Mesendoderm (in vitro differentiated cells): ENCODE measurements at regions not wholly inside any gene's neighbourhood (a gene's known extent, or its start where the extent isn't known, plus 50 kb on each side); places are given as distances from the start of the nearest gene placed in this dataset.
A peak's percentile ranks its signal among the peaks of the same experiment; 100 is the strongest.
"Not testable (repeated sequence)": the region's sequence is repeated elsewhere in the genome, so short reads cannot be mapped to it uniquely, and the experiment has no call there.

ENCODE experiments used
- DNase-seq: peaks from one replicate; pipeline ENCODE4 v3.0.0; 2013
- H2AK5ac ChIP-seq: 2 replicates; pipeline ENCODE4 v1.6.1; 2013; ENCODE audit warnings: low read length, inconsistent platforms
- H2BK120ac ChIP-seq: 2 replicates; pipeline ENCODE4 v1.6.1; 2013; ENCODE audit warnings: low read depth, mild to moderate bottlenecking, low read length, moderate library complexity, mixed read lengths
- H2BK15ac ChIP-seq: replicated peaks from 2 replicates; pipeline ENCODE4 v1.6.1; 2013; ENCODE audit warnings: low read depth, mild to moderate bottlenecking, moderate library complexity
- H2BK5ac ChIP-seq: 2 replicates; pipeline ENCODE4 v1.6.1; 2013; ENCODE audit warnings: low read length, inconsistent platforms
- H3K18ac ChIP-seq: 2 replicates; pipeline ENCODE4 v1.6.1; 2013; ENCODE audit warnings: mild to moderate bottlenecking, low read length, mixed read lengths
- H3K23ac ChIP-seq: one replicate; pipeline ENCODE4 v1.6.1; 2013; ENCODE audit warnings: low read length
- H3K27ac ChIP-seq: 2 replicates; pipeline ENCODE4 v1.5.1; 2013; ENCODE audit warnings: low read depth, mild to moderate bottlenecking, inconsistent platforms, low read length, moderate library complexity
- H3K27me3 ChIP-seq: 2 replicates; pipeline ENCODE4 v1.6.1; 2013; ENCODE audit warnings: low read length, control low read depth, mild to moderate bottlenecking, inconsistent platforms; ENCODE audit not compliant: insufficient read depth, poor library complexity
- H3K36me3 ChIP-seq: 2 replicates; pipeline ENCODE4 v1.6.1; 2013; ENCODE audit warnings: low read length, inconsistent platforms; ENCODE audit not compliant: control insufficient read depth, insufficient read depth
- H3K4ac ChIP-seq: one replicate; pipeline ENCODE4 v1.6.1; 2013; ENCODE audit warnings: low read depth, mild to moderate bottlenecking, low read length, moderate library complexity
- H3K4me1 ChIP-seq: 2 replicates; pipeline ENCODE4 v1.6.1; 2013; ENCODE audit warnings: low read depth, low read length, inconsistent platforms; ENCODE audit not compliant: control insufficient read depth
- H3K4me2 ChIP-seq: 2 replicates; pipeline ENCODE4 v1.6.1; 2013; ENCODE audit warnings: low read length
- H3K4me3 ChIP-seq: 2 replicates; pipeline ENCODE4 v1.5.1; 2013; ENCODE audit warnings: mild to moderate bottlenecking, low read length
- H3K56ac ChIP-seq: one replicate; pipeline ENCODE4 v1.6.1; 2013; ENCODE audit warnings: low read length
- H3K79me1 ChIP-seq: 2 replicates; pipeline ENCODE4 v1.6.1; 2013; ENCODE audit warnings: low read length, inconsistent platforms
- H3K79me2 ChIP-seq: 2 replicates; pipeline ENCODE4 v1.6.1; 2013; ENCODE audit warnings: mild to moderate bottlenecking, low read length; ENCODE audit not compliant: control insufficient read depth, insufficient read depth
- H3K9ac ChIP-seq: 2 replicates; pipeline ENCODE4 v1.6.1; 2013; ENCODE audit warnings: low read length, inconsistent platforms
- H4K5ac ChIP-seq: one replicate; pipeline ENCODE4 v1.6.1; 2013; ENCODE audit warnings: low read length
- H4K8ac ChIP-seq: one replicate; pipeline ENCODE4 v1.6.1; 2013; ENCODE audit warnings: low read depth, mild to moderate bottlenecking, control low read depth, low read length, moderate library complexity
- WGBS: extraction: QIAGEN DNeasy Blood & Tissue Kit; methylation state at CpG from one replicate; pipeline ENCODE4 v1.1.7; 2013; ENCODE audit warnings: low lambda C conversion rate, missing lambda C conversion rate; ENCODE audit not compliant: insufficient coverage; ENCODE audit errors: extremely low coverage; 5-methylcytosine and 5-hydroxymethylcytosine counted together

- H3K23ac ChIP-seq, H2BK5ac ChIP-seq, H3K4me3 ChIP-seq, H3K27ac ChIP-seq, DNase-seq, H3K4ac ChIP-seq, H3K4me1 ChIP-seq, H3K36me3 ChIP-seq, H3K56ac ChIP-seq, H3K4me2 ChIP-seq, H2BK15ac ChIP-seq, H3K9ac ChIP-seq, H3K79me1 ChIP-seq, H2AK5ac ChIP-seq, H2BK120ac ChIP-seq, H4K5ac ChIP-seq, H3K27me3 ChIP-seq, H3K18ac ChIP-seq, H4K8ac ChIP-seq, H3K79me2 ChIP-seq: not testable (repeated sequence)
- WGBS = no CpG with 5 or more reads among the region's 23 CpGs
These were observed 203.2 kb downstream of the SNCAIP start for GRCh38 chr5:122515210-122515609.

DNA sequence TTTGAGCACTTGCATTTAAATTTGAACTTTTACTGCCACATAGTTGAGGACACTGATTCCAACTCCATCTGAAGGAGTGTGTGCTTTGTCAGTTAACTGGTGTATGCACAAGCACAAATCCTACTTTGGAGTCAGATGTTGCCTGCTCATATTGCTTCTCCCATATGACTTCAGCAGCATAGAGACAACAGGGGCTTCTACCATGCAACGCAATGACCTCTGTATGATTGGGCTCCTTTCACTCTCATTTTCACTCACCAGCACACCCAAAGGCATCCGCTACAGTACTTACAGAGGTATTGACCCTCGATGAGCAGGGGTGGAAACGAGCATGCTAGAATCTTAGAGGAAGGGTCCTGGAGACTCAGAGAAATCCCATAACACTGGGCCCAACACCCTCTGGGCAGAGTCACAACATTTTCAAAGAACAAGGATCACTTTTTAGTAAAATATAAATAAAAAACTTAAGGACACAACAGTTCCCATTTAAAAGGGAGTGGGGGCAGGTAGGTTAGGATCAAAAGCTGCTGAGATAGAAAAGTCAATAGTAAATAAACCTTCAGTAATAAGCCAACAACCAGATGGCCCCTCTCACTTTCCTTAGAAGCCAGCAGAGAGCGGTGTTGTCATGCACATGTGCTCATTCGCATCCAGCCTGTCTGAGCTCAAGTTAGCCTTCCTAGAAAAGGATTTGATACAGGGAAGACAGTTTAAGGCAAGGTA lies 203.8 kb downstream of the SNCAIP start:
- Histone ChIP-seq H3K4ac (no peak overlapping the region), H2BK15ac (no peak overlapping the region), H3K4me1 (no peaks in the 10 kb centered on the region), H3K4me3 (no peak overlapping the region), H3K79me1 (no peaks in the 10 kb centered on the region), H4K8ac (no peak overlapping the region), H3K56ac (no peak overlapping the region), H3K18ac (no peak overlapping the region), H3K36me3 (no peaks in the 10 kb centered on the region), H3K79me2 (no peaks in the 10 kb centered on the region), H3K4me2 (no peak overlapping the region), H2AK5ac (no peak overlapping the region), H4K5ac (no peak overlapping the region), H3K27ac (no peak overlapping the region), H3K9ac (no peak overlapping the region), H2BK5ac (no peak overlapping the region), H2BK120ac (no peak overlapping the region), H3K23ac (no peak overlapping the region), H3K27me3 (no peaks in the 10 kb centered on the region)
- no CpG with 5 or more reads among the region's 6 CpGs for whole genome bisulfite sequencing
- peak; percentile 89 for DNase-seq

GRCh38 chr5:122516432-122516743 lies 204.4 kb downstream of the SNCAIP start:
- H3K27ac ChIP-seq = no peak overlapping the region
- H3K23ac ChIP-seq = no peak overlapping the region
- no peaks in the 10 kb centered on the region for H3K4me1 ChIP-seq
- H3K56ac ChIP-seq = no peak overlapping the region
- no peak overlapping the region for H3K9ac ChIP-seq
- H4K5ac ChIP-seq = no peak overlapping the region
- H3K4ac ChIP-seq = no peak overlapping the region
- WGBS = no CpG with 5 or more reads among the region's 4 CpGs
- no peaks in the 10 kb centered on the region for H3K36me3 ChIP-seq
- no peak overlapping the region for H2BK15ac ChIP-seq
- no peak overlapping the region for H4K8ac ChIP-seq
- no peaks in the 10 kb centered on the region for H3K79me2 ChIP-seq
- no peak overlapping the region for H3K4me3 ChIP-seq
- H2AK5ac ChIP-seq = no peak overlapping the region
- no peak for DNase-seq
- no peak overlapping the region for H2BK120ac ChIP-seq
- no peak overlapping the region for H2BK5ac ChIP-seq
- H3K79me1 ChIP-seq = no peaks in the 10 kb centered on the region
- H3K18ac ChIP-seq = no peak overlapping the region
- H3K4me2 ChIP-seq = no peak overlapping the region
- no peaks in the 10 kb centered on the region for H3K27me3 ChIP-seq

GRCh38 chr5:122517091-122517490 lies 205.1 kb downstream of the SNCAIP start:
- H3K4me2 ChIP-seq = no peak overlapping the region
- H3K18ac ChIP-seq = no peak overlapping the region
- H3K36me3 ChIP-seq = no peaks in the 10 kb centered on the region
- no peaks in the 10 kb centered on the region for H3K79me2 ChIP-seq
- H2AK5ac ChIP-seq = no peak overlapping the region
- no peak for DNase-seq
- no peaks in the 10 kb centered on the region for H3K27me3 ChIP-seq
- no peaks in the 10 kb centered on the region for H3K4me1 ChIP-seq
- H2BK15ac ChIP-seq = no peak overlapping the region
- no peak overlapping the region for H3K4me3 ChIP-seq
- no CpG with 5 or more reads among the region's 1 CpG for WGBS
- H3K56ac ChIP-seq = no peak overlapping the region
- no peak overlapping the region for H2BK5ac ChIP-seq
- no peak overlapping the region for H4K5ac ChIP-seq
- no peak overlapping the region for H4K8ac ChIP-seq
- H3K23ac ChIP-seq = no peak overlapping the region
- no peak overlapping the region for H2BK120ac ChIP-seq
- H3K79me1 ChIP-seq = no peaks in the 10 kb centered on the region
- no peak overlapping the region for H3K4ac ChIP-seq
- H3K27ac ChIP-seq = no peak overlapping the region
- H3K9ac ChIP-seq = no peak overlapping the region

- Histone ChIP-seq H2AK5ac (no peak overlapping the region), H2BK15ac (no peak overlapping the region), H3K23ac (no peak overlapping the region), H3K79me2 (no peaks in the 10 kb centered on the region), H3K4me2 (no peak overlapping the region), H3K27me3 (no peaks in the 10 kb centered on the region), H3K4ac (no peak overlapping the region), H3K27ac (no peak overlapping the region), H3K4me1 (no peaks in the 10 kb centered on the region), H3K18ac (no peak overlapping the region), H3K79me1 (no peaks in the 10 kb centered on the region), H2BK5ac (no peak overlapping the region), H4K8ac (no peak overlapping the region), H3K36me3 (no peaks in the 10 kb centered on the region), H3K4me3 (no peak overlapping the region), H3K56ac (no peak overlapping the region), H4K5ac (no peak overlapping the region), H3K9ac (no peak overlapping the region), H2BK120ac (no peak overlapping the region)
- DNase-seq = no peak
- no CpG with 5 or more reads among the region's 6 CpGs for WGBS
These were observed 211.7 kb downstream of the SNCAIP start for GRCh38 chr5:122523776-122524175.

GRCh38 chr5:122527547-122527946 lies 215.5 kb downstream of the SNCAIP start:
- H2BK120ac ChIP-seq = no peak overlapping the region

More at GRCh38 chr5:122527547-122527946, 215.5 kb downstream of the SNCAIP start:
- Histone ChIP-seq H3K9ac (no peak overlapping the region), H3K27ac (no peak overlapping the region), H3K79me1 (no peaks in the 10 kb centered on the region), H3K27me3 (no peaks in the 10 kb centered on the region), H2BK15ac (no peak overlapping the region), H3K4ac (no peak overlapping the region), H3K18ac (no peak overlapping the region), H2BK5ac (no peak overlapping the region), H3K56ac (no peak overlapping the region), H4K5ac (no peak overlapping the region), H3K79me2 (no peaks in the 10 kb centered on the region), H2AK5ac (no peak overlapping the region), H3K23ac (no peak overlapping the region), H3K4me1 (no peaks in the 10 kb centered on the region), H3K36me3 (no peaks in the 10 kb centered on the region), H4K8ac (no peak overlapping the region), H3K4me2 (no peak overlapping the region), H3K4me3 (no peak overlapping the region)
- DNase-seq = no peak
- whole genome bisulfite sequencing = no CpG with 5 or more reads among the region's 1 CpG
